HuH-7.5 (cell line): ENCODE measurements at regions not wholly inside any gene's neighbourhood (a gene's known extent, or its start where the extent isn't known, plus 50 kb on each side); places are given as distances from the start of the nearest gene placed in this dataset.
A peak's percentile ranks its signal among the peaks of the same experiment; 100 is the strongest.
"Not testable (repeated sequence)": the region's sequence is repeated elsewhere in the genome, so short reads cannot be mapped to it uniquely, and the experiment has no call there.

ENCODE experiments used
- DNase-seq: peaks from one replicate; pipeline ENCODE4 v3.0.0; 2011; ENCODE audit warnings: low spot score

- DNase-seq: no peak
Measured at GRCh38 chr11:13135385-13136271, 126.5 kb downstream of the RASSF10 start.

GRCh38 chr11:13136272-13136596 is 127.1 kb downstream of the RASSF10 start:
- no peak for DNase-seq

GRCh38 chr11:13137844-13138301 is 128.8 kb downstream of the RASSF10 start:
- DNase-seq: no peak

GRCh38 chr11:13139085-13139484 is 130.0 kb downstream of the RASSF10 start:
- not testable (repeated sequence) for DNase-seq

- DNase-seq: peak; percentile 46
Measured at GRCh38 chr11:13140028-13140870, 131.1 kb downstream of the RASSF10 start.

- no peak for DNase-seq
Measured at GRCh38 chr11:13140873-13141655, 131.9 kb downstream of the RASSF10 start.

- no peak for DNase-seq
Measured at GRCh38 chr11:13141731-13142709, 132.9 kb downstream of the RASSF10 start.

GRCh38 chr11:13143486-13144297 is 133.9 kb upstream of the BMAL1 start:
- DNase-seq: no peak

- no peak for DNase-seq
Measured at GRCh38 chr11:13145461-13145860, 132.1 kb upstream of the BMAL1 start.

GRCh38 chr11:13149991-13150390 is 127.6 kb upstream of the BMAL1 start:
- DNase-seq: no peak

GRCh38 chr11:13150487-13150886 is 127.1 kb upstream of the BMAL1 start:
- no peak for DNase-seq

- no peak for DNase-seq
Measured at GRCh38 chr11:13152264-13152663, 125.3 kb upstream of the BMAL1 start.

GRCh38 chr11:13152736-13153541 is 124.7 kb upstream of the BMAL1 start:
- no peak for DNase-seq

GRCh38 chr11:13154374-13154773 is 123.2 kb upstream of the BMAL1 start:
- not testable (repeated sequence) for DNase-seq

- DNase-seq: no peak
Measured at GRCh38 chr11:13160346-13160745, 117.2 kb upstream of the BMAL1 start.

GRCh38 chr11:13160806-13161205 is 116.8 kb upstream of the BMAL1 start:
- no peak for DNase-seq

GRCh38 chr11:13163158-13163557 is 114.4 kb upstream of the BMAL1 start:
- no peak for DNase-seq

GRCh38 chr11:13166036-13166435 is 111.6 kb upstream of the BMAL1 start:
- no peak for DNase-seq

- DNase-seq: no peak
Measured at GRCh38 chr11:13168271-13168670, 109.3 kb upstream of the BMAL1 start.
